ENCODE measurements at regions not wholly inside any gene's neighbourhood (a gene's known extent, or its start where the extent isn't known, plus 50 kb on each side); places are given as distances from the start of the nearest gene placed in this dataset.

DNA sequence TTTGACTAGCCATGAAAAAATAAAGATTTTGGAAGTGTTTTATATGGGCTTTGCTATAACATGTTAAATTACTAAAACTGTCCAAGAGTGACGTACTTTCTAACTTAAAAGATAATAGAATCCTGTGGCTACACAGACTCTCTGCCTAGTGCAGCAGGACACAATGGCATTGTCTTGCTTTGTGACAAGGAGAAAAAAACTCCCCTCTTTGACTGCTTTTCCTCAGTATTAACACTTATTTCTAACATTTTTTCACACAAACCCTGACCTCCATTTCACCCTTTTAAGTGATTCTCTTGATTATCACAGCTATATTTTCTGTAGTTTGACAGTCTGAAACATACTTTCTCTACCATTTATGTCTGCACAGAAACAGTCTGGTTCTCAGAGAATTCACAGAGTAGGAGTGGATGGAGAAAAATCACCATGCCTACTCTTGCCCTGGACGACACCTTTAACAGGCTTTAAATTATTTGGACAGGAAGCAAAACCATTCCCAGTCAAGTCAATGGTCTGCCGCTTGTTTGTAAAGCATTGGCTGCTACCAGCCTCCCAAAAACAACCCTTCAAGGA, 336.3 kb upstream of the SMIM30 start:
- intact Hi-C loops (cut with DNase I): no loop called here
- no peak for DNase-seq (ENCODE audit: extremely low spot score in 2 of 2)
- Histone ChIP-seq H3K27me3 (no peaks in the 10 kb centered on the region), H3K9me3 (no peaks in the 10 kb centered on the region), H3K4me1 (no peaks in the 10 kb centered on the region), H3K36me3 (no peaks in the 10 kb centered on the region), H3K27ac (no peak overlapping the region), H3K4me3 (no peak overlapping the region)
- TF ChIP-seq, protein P1, sequence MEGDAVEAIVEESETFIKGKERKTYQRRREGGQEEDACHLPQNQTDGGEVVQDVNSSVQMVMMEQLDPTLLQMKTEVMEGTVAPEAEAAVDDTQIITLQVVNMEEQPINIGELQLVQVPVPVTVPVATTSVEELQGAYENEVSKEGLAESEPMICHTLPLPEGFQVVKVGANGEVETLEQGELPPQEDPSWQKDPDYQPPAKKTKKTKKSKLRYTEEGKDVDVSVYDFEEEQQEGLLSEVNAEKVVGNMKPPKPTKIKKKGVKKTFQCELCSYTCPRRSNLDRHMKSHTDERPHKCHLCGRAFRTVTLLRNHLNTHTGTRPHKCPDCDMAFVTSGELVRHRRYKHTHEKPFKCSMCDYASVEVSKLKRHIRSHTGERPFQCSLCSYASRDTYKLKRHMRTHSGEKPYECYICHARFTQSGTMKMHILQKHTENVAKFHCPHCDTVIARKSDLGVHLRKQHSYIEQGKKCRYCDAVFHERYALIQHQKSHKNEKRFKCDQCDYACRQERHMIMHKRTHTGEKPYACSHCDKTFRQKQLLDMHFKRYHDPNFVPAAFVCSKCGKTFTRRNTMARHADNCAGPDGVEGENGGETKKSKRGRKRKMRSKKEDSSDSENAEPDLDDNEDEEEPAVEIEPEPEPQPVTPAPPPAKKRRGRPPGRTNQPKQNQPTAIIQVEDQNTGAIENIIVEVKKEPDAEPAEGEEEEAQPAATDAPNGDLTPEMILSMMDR (IDR thresholded peaks at IDR 0.05): no peak
- TF ChIP-seq POLR2AphosphoS5 (IDR thresholded peaks at IDR 0.05; ENCODE audit: insufficient read depth in 1 of 2, low read depth in 1 of 2): no peak
- TF ChIP-seq POLR2A (IDR thresholded peaks at IDR 0.05): no peak

DNA sequence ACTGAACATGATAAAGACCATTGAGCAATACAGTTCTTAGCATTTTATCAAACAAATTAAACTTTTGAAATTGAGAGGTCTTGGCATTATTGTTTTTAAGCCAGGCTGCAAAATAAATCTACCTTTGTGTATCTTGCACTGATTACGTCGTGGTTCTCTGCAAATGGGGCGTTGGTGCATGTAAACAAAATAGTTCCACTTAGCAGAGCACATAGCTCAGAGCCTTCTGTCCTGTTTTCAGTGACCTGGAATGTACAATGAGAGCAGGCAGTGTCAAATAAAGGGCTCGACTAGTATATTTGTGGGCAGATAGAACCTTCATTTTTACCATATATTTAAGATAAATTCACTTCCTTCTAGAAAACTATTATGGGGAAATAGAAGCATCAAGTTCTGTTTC, 333.9 kb upstream of the SMIM30 start:
- intact Hi-C loops (cut with DNase I): no loop called here
- no peaks in the 10 kb centered on the region for H3K27me3 ChIP-seq
- TF ChIP-seq, protein P1 (IDR thresholded peaks at IDR 0.05): no peak
- TF ChIP-seq POLR2AphosphoS5 (IDR thresholded peaks at IDR 0.05; ENCODE audit: insufficient read depth in 1 of 2, low read depth in 1 of 2): no peak
- no peak for TF ChIP-seq POLR2A (IDR thresholded peaks at IDR 0.05)
- no peaks in the 10 kb centered on the region for H3K4me1 ChIP-seq
- no peak overlapping the region for H3K27ac ChIP-seq
- no peak for DNase-seq (ENCODE audit: extremely low spot score in 2 of 2)
- H3K36me3 ChIP-seq: no peaks in the 10 kb centered on the region
- H3K4me3 ChIP-seq: no peak overlapping the region
- no peaks in the 10 kb centered on the region for H3K9me3 ChIP-seq

DNA sequence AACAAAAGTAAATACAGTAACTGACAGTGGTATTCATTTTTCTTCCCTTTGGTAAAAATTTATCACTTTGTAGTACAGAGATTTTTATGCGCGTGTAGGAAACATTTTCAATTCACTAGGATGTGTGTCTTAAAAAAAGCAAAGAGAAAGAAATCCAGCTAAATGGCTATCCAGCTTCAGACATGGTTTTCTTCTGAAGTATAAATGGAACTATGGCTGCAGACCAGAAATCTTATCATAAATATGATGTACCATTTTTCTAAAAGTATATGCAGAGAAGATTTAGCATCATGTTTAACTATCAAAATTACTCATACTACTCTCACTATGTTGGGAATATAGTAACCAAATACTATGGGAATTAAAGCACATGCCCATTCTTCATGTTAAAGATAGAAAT, 328.4 kb upstream of the SMIM30 start:
- no peaks in the 10 kb centered on the region for H3K36me3 ChIP-seq
- no peak overlapping the region for H3K27ac ChIP-seq
- DNase-seq (ENCODE audit: extremely low spot score in 2 of 2): no peak
- H3K4me3 ChIP-seq: no peak overlapping the region
- H3K4me1 ChIP-seq: no peaks in the 10 kb centered on the region
- TF ChIP-seq POLR2A (IDR thresholded peaks at IDR 0.05) (no peak), POLR2AphosphoS5 (IDR thresholded peaks at IDR 0.05; ENCODE audit: insufficient read depth in 1 of 2, low read depth in 1 of 2) (no peak)
- TF ChIP-seq, protein P1 (IDR thresholded peaks at IDR 0.05): no peak
- intact Hi-C loops (cut with DNase I): no loop called here
- H3K27me3 ChIP-seq: no peaks in the 10 kb centered on the region
- H3K9me3 ChIP-seq: no peaks in the 10 kb centered on the region

DNA sequence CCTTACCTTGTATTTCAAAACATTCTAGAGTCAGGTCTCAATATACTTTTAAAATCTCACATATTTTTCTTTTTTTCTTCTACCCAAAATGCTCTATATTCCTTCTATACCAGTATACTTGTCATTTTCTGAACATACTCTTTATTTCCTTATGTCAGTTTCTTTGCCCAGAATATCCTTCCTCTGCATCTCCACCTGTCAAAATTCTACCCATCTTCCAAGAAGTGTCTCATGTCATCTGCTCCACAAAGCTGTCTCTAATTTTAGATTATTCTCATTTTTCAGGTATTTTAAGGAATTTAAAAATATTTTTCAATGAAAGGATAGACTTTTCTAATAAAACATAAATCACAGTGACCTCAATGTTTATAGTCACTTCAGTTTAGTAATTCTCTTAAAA, 328.0 kb upstream of the SMIM30 start:
- no peak overlapping the region for H3K4me3 ChIP-seq
- no peaks in the 10 kb centered on the region for H3K27me3 ChIP-seq
- TF ChIP-seq POLR2A (IDR thresholded peaks at IDR 0.05) (no peak), POLR2AphosphoS5 (IDR thresholded peaks at IDR 0.05; ENCODE audit: insufficient read depth in 1 of 2, low read depth in 1 of 2) (no peak)
- TF ChIP-seq, protein P1 (IDR thresholded peaks at IDR 0.05): no peak
- H3K36me3 ChIP-seq: no peaks in the 10 kb centered on the region
- H3K9me3 ChIP-seq: no peaks in the 10 kb centered on the region
- no peaks in the 10 kb centered on the region for H3K4me1 ChIP-seq
- no peak overlapping the region for H3K27ac ChIP-seq
- DNase-seq (ENCODE audit: extremely low spot score in 2 of 2): no peak
- intact Hi-C loops (cut with DNase I): no loop called here

DNA sequence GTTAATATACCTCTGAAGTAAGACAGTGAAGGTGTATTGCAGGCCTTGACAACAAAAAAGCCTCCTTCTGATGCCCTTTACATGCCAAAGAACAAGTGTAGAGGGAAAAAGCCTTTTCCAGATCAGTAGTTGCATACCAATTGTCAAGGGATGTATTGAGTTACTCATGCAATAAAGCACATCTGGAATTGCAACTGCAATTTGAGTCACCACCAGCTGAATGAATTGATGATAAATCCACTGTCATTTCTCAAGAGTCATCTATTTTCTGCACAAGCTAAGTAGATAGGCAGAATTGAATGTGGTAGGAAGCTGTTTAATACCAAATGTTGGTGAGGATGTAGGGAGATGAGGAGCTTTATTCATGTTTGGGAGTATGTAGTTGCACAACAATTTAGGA, 325.9 kb upstream of the SMIM30 start:
- DNase-seq (ENCODE audit: extremely low spot score in 2 of 2): no peak
- H3K4me3 ChIP-seq: no peak overlapping the region
- no peaks in the 10 kb centered on the region for H3K36me3 ChIP-seq
- TF ChIP-seq POLR2A (IDR thresholded peaks at IDR 0.05) (no peak), POLR2AphosphoS5 (IDR thresholded peaks at IDR 0.05; ENCODE audit: insufficient read depth in 1 of 2, low read depth in 1 of 2) (no peak)
- TF ChIP-seq, protein P1 (IDR thresholded peaks at IDR 0.05): no peak
- H3K27ac ChIP-seq: no peak overlapping the region
- no peaks in the 10 kb centered on the region for H3K27me3 ChIP-seq
- H3K9me3 ChIP-seq: no peaks in the 10 kb centered on the region
- intact Hi-C loops (cut with DNase I): no loop called here
- H3K4me1 ChIP-seq: no peaks in the 10 kb centered on the region
